SIG-M5 (cell line): ENCODE measurements at regions not wholly inside any gene's neighbourhood (a gene's known extent, or its start where the extent isn't known, plus 50 kb on each side); places are given as distances from the start of the nearest gene placed in this dataset.
"Not testable (repeated sequence)": the region's sequence is repeated elsewhere in the genome, so short reads cannot be mapped to it uniquely, and the experiment has no call there.

Experiments used
- DNase-seq: peaks from one replicate; lab custom pipeline; 2025; lab: John Stamatoyannopoulos, UW

DNA sequence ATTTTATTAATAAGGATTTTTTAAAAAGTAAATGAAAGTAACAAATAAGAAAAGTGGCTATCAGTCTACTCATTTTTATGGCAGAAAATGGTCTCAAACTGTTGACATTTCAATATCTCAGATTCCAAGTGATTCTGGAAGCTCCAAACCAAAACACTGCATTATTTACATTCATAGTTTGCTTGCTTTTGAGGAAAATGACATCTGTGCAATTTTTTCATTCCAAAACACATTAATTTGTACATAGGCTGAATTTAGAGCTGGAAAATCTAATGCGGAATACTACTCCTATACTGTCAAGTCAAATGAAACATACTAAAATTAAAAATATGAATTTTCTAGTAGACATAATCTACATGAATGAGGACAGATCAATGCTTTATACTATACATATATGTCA lies 1047.6 kb downstream of the CDH9 start:
- no peak for DNase-seq

- no peak for DNase-seq
These were observed 1059.3 kb downstream of the CDH9 start for GRCh38 chr5:25979086-25979485.

- DNase-seq: no peak
These were observed 1062.5 kb downstream of the CDH9 start for GRCh38 chr5:25975885-25976284.

- DNase-seq: no peak
These were observed 1063.9 kb downstream of the CDH9 start for GRCh38 chr5:25974451-25974850.

GRCh38 chr5:25970906-25971489 lies 1067.4 kb downstream of the CDH9 start:
- DNase-seq: no peak

DNA sequence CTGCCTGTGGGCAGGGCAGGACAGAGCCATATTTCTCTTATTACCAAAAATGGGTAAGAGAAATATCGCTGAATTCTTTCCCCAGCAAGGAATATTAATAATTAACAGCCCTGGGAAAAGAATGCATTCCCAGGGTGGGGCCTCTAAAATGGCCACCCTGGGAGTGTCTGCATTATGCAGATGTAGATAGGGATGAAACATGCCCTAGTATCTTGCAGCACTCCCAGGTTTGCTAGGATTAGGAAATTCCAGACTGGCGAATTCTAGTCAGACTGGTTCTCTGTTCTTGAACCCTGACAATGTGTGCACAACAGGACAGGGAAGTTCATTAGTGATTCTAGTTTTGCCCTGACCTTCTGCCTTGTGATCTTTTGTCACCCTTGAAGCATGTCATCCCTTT lies 1069.3 kb downstream of the CDH9 start:
- not testable (repeated sequence) for DNase-seq

DNA sequence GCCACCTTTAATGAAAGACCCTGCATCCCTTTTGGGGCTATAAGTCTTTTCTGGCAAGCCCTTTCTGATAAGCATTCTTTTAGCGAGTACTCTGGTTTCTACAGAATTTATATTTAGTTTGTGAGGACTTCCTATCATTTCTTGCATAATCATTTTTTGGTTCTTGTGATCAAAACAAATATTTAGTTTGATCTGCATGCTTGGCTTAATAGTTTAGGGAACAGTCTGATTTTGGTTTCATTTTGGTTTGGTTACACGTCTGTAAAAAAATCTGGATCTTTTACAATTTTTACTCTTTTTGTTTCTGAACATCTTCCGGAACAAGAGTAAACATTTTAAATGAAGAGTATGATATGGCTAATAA lies 1074.4 kb downstream of the CDH9 start:
- DNase-seq: no peak

GRCh38 chr5:25963251-25964008 lies 1075.0 kb downstream of the CDH9 start:
- DNase-seq: no peak

- peak; percentile 24 for DNase-seq
These were observed 1083.0 kb downstream of the CDH9 start for GRCh38 chr5:25955337-25955736.

DNA sequence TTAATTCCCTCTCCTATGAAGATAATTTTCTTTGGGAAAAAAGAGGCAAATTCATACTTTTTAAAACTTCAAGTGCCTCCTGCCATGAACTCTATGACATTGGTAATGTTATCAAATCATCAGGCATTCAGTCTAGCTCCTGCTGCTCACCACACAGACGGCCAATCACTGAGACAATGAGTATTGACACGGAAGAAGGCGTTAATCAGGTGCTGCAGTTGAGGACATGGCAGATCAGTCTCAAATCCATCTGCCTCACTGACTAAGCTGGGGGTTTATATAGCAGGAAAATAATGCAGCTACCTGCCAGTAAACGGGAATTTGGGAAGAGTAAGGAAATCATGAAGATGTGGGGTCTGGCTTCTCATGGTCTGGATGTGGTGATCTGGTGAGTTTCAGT lies 1087.7 kb downstream of the CDH9 start:
- no peak for DNase-seq

DNA sequence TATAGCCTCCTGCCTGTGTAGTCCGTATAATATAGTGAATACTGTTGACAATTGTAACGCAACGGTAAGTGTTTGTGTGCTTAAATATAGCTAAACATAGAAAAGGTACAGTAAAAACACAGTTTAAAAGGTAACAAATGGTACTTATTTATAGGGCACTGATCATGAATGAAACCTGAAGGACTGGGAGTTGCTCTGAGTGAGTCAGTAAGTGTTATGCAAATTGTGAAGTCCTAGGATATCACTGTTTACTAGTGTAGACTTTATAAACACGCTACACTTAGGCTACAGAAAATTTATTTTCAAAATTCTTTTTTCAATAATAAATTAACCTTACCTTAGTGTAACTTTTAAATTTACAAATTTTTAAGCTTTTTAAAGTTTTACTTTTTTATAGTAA lies 1090.1 kb downstream of the CDH9 start:
- no peak for DNase-seq

DNA sequence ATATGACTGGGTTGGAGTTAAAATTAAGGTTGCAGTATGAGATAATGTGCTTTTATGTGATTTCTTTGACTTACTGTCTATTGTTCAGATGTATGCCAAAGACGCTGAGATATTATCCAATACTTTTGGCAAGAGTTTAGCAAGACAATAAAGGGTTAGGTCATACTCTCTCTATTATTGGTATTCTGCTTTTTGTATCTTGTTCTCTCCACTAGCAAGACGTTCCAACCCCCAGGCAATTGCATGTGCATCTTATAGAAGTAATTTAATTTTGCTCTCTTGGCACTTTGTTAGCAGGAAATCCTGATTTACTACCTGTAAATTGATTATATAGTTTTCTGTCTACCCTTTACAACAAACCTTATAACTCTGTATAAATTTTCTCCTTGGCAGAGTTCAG lies 1093.6 kb downstream of the CDH9 start:
- DNase-seq: no peak

DNA sequence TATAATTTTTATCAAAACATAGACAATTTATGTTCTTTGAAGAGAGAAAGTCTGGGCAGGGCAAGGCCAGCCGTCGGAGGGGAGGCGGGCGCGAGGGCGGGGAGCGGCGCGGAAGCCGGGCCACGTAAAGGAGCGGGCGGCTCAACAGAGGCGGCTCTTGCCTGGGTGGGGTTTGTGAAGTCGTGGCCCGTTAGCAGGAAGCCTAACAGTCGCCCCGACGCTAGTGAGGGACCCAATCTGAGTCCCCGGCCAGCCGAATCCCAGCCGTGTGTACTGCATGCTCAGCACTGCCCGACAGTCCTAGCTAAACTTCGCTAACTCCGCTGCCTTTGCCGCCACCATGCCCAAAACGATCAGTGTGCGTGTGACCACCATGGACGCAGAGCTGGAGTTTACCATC lies 1129.2 kb downstream of the CDH9 start:
- no peak for DNase-seq

DNA sequence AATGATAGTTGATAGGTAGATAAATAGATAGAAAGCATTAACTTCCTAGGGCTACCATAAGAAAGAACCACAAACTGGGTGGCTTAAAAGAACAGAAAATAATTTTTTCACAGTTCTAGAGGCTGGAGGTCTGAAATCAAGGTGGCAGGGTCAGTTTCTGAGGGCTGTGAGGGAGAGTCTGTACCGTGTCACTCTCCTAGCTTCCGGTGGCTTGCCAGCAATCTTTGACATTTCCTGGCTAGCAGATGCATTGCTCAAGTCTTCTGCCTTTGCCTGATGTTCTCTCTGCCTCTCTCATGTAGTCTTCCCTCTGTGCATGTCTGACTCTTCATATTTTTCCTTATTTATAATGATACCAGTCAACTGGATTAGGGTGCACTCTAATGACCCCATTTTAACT lies 1132.7 kb downstream of the CDH9 start:
- no peak for DNase-seq

GRCh38 chr5:25892211-25892610 lies 1146.2 kb downstream of the CDH9 start:
- DNase-seq: no peak

- no peak for DNase-seq
These were observed 1146.7 kb downstream of the CDH9 start for GRCh38 chr5:25891691-25892090.

- DNase-seq: no peak
These were observed 1156.9 kb downstream of the CDH9 start for GRCh38 chr5:25881318-25882036.

- DNase-seq: no peak
These were observed 1174.6 kb downstream of the CDH9 start for GRCh38 chr5:25863811-25864210.

DNA sequence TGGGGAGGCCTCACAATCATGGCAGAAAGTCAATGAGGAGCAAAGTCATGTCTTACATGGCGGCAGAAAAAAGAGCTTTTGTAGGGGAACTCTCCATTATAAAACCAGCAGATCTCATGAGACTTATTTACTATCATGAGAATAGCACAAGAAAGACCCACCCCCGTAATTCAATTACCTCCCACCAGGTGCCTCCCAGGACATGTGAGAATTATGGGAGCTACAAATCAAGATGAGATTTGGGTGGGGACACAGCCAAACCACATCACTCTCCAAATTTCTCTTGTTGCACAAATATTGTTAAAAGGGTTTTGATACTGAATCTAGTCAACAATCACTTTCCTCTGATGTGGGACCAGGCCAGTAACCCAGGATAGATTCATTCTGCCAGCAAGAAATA lies 1176.1 kb downstream of the CDH9 start:
- no peak for DNase-seq

GRCh38 chr5:25858019-25858418 lies 1180.4 kb downstream of the CDH9 start:
- DNase-seq: no peak

DNA sequence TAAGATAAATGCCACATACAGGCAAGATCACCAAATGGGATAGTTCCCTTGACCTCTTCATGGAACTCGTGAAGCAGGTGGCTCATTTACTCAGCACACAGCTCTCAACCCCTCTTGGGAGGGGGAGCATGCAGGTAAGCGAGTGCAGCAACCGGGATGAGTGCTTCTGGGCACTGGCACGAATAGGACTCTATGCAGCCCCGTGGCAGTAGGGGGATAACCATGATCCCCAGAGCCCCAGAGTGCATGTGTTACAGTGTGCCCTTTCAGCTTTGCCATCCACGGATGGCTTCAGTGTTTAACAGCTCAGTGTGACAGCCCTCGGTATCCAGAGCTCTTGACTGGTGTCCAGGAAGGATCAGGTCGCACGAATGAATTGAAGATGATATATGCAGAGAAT lies 1187.1 kb downstream of the CDH9 start:
- no peak for DNase-seq

DNA sequence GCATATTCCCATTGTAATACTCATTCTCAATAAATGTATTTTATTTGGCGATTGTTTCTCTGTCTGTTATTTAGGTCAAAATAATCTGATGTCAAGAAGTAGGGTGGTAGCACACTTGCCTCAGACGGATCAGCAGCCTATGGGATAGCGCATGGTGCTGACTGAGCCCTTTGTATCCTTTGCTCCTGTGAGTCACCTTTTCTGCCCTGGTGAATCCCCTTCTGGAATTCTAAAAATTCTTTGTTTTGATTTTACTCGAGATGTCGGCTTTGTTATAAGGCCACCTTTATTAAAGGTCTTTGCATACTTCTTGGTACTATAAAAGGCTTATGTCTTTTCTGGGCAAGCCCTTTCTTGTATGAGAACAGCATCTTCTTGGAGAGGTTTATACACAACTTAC lies 1187.8 kb downstream of the CDH9 start:
- no peak for DNase-seq

- DNase-seq: no peak
These were observed 1189.1 kb downstream of the CDH9 start for GRCh38 chr5:25849270-25849669.
